HCT116 (cell line): ENCODE measurements at regions not wholly inside any gene's neighbourhood (a gene's known extent, or its start where the extent isn't known, plus 50 kb on each side); places are given as distances from the start of the nearest gene placed in this dataset.

ENCODE experiments used
- ATAC-seq: fragments of 200-7000 bp; cut with Tn5 transposase; 2 replicates; pipeline ENCODE4 v1.9.1; 2020; ENCODE audit warnings: mild to moderate bottlenecking, moderate library complexity
- BruUV-seq: library from RNA; stranded (reverse); fragments of 400-500 nt; replicated peaks from 2 replicates; lab custom pipeline; 2021; lab: Mats Ljungman, UMichigan
- CTCF ChIA-PET: fragments of 300-600 bp; sonication (Branson Sonifier 250); formaldehyde crosslinking; loops from one replicate; lab custom pipeline; 2021; ENCODE audit warnings: antibody characterized with exemption; lab: Charles Lee
- POLR2A ChIA-PET: fragments of 300-600, 350-600 bp; sonication (Branson Sonifier 250); formaldehyde crosslinking; loops from one replicate; lab custom pipeline; 2021; ENCODE audit warnings: antibody characterized with exemption; lab: Charles Lee
- RAD21 ChIA-PET, 2 experiments: fragments of 300-600 bp; sonication (Branson Sonifier 250); formaldehyde crosslinking; loops; one replicate each; lab custom pipeline; 2023; ENCODE audit warnings: low total read pairs in 2 of 2; ENCODE audit not compliant: uncharacterized antibody in 2 of 2, unreplicated experiment in 2 of 2, low non-redundant PET in 1 of 2; lab: Charles Lee
- DNase-seq: peaks from one replicate; pipeline ENCODE4 v3.0.0-alpha.2; 2010; ENCODE audit warnings: low read depth, low spot score
- H2AFZ ChIP-seq: fragments of 200-600 bp; shearing (Covaris generic), sonication (generic); 2 replicates; pipeline ENCODE4 v1.6.1; 2017; ENCODE audit warnings: low read depth, mixed run types, mixed read lengths, antibody characterized with exemption, low read length; ENCODE audit not compliant: poor library complexity, severe bottlenecking
- H3K27ac ChIP-seq: 2 replicates; pipeline ENCODE4 v1.5.1; 2012; ENCODE audit warnings: low read depth, low read length
- H3K27me3 ChIP-seq: fragments of 200-600 bp; sonication (generic); 2 replicates; pipeline ENCODE4 v1.6.1; 2016; ENCODE audit warnings: mixed run types, low read length, mixed read lengths; ENCODE audit not compliant: insufficient read depth
- H3K36me3 ChIP-seq, 2 experiments: fragments of 200-500 bp in 1 of 2; fragments of 200-600 bp in 1 of 2; sonication (Bioruptor generic) in 1 of 2; sonication (generic) in 1 of 2; 2 replicates each; pipeline versions ENCODE4 v1.5.1 to v1.6.1; 2014 to 2016; ENCODE audit warnings: low read length in 2 of 2, inconsistent platforms in 1 of 2, mixed read lengths in 1 of 2, mixed run types in 1 of 2; ENCODE audit not compliant: insufficient read depth in 2 of 2, control insufficient read depth in 1 of 2
- H3K4me1 ChIP-seq, 2 experiments: fragments of 200-600 bp in 1 of 2; sonication (generic) in 1 of 2; 2 replicates each; pipeline versions ENCODE4 v1.5.1 to v1.6.1; 2012 to 2017; ENCODE audit warnings: low read length in 2 of 2, inconsistent platforms in 1 of 2, mild to moderate bottlenecking in 1 of 2, mixed read lengths in 1 of 2, mixed run types in 1 of 2, moderate library complexity in 1 of 2; ENCODE audit not compliant: insufficient read depth in 2 of 2, control insufficient read depth in 1 of 2
- H3K4me2 ChIP-seq: fragments of 200-600 bp; sonication (generic); 2 replicates; pipeline ENCODE4 v1.6.1; 2017; ENCODE audit warnings: mixed run types, low read length, mixed read lengths
- H3K4me3 ChIP-seq, 2 experiments: fragments of 200-600 bp in 1 of 2; sonication (generic) in 1 of 2; replicated peaks in 1 of 2; 2 replicates each; pipeline ENCODE4 v1.5.1; 2011 to 2016; ENCODE audit warnings: low read length in 2 of 2, control low read depth in 1 of 2, low read depth in 1 of 2, mild to moderate bottlenecking in 1 of 2, mixed read lengths in 1 of 2, mixed run types in 1 of 2
- H3K79me2 ChIP-seq: fragments of 200-600 bp; sonication (generic); 2 replicates; pipeline ENCODE4 v1.6.1; 2017; ENCODE audit warnings: mild to moderate bottlenecking, mixed run types, low read length, moderate library complexity, mixed read lengths; ENCODE audit not compliant: insufficient read depth
- H3K9ac ChIP-seq: fragments of 200-600 bp; sonication (generic); 2 replicates; pipeline ENCODE4 v1.6.1; 2016; ENCODE audit warnings: low read length, mixed read lengths
- H3K9me2 ChIP-seq: fragments of 200-600 bp; sonication (generic), shearing (Covaris generic); 2 replicates; pipeline ENCODE4 v1.6.1; 2017; ENCODE audit warnings: mixed run types, mild to moderate bottlenecking, moderate library complexity; ENCODE audit not compliant: insufficient read depth
- H3K9me3 ChIP-seq, 2 experiments: fragments of 200-500 bp in 1 of 2; fragments of 200-600 bp in 1 of 2; sonication (Bioruptor generic) in 1 of 2; sonication (generic) in 1 of 2; 2 replicates each; pipeline ENCODE4 v1.6.1; 2014 to 2017; ENCODE audit warnings: low read length in 2 of 2, mixed read lengths in 2 of 2, inconsistent platforms in 1 of 2, low read depth in 1 of 2, mild to moderate bottlenecking in 1 of 2, mixed run types in 1 of 2, moderate library complexity in 1 of 2; ENCODE audit not compliant: control insufficient read depth in 1 of 2, insufficient read depth in 1 of 2
- H4K20me1 ChIP-seq: fragments of 200-600 bp; sonication (generic), shearing (Covaris generic); 2 replicates; pipeline ENCODE4 v1.6.1; 2017; ENCODE audit warnings: mixed run types, mild to moderate bottlenecking, moderate library complexity; ENCODE audit not compliant: insufficient read depth
- CBX3 ChIP-seq: IDR thresholded peaks from 2 replicates; pipeline ENCODE4 v1.6.1; 2012; ENCODE audit warnings: low read depth
- MAX ChIP-seq: IDR thresholded peaks from 2 replicates; pipeline ENCODE4 v1.6.1; 2012
- SP1 ChIP-seq: IDR thresholded peaks from 2 replicates; pipeline ENCODE4 v1.6.1; 2012; ENCODE audit warnings: low read depth
- TCF7L2 ChIP-seq: IDR thresholded peaks from 2 replicates; pipeline ENCODE4 v1.7.0; 2011; ENCODE audit warnings: borderline replicate concordance, inconsistent platforms; ENCODE audit not compliant: insufficient read depth, insufficient read length; ENCODE audit errors: extremely low read depth
- ZFX ChIP-seq: fragments of 450-650 bp; IDR thresholded peaks from 2 replicates; pipeline ENCODE4 v1.6.1; 2017
- intact Hi-C: fragments of 100-400 bp; cut with micrococcal nuclease; formaldehyde crosslinking; loops from 2 replicates; pipeline ENCODE4 v1.10.0; 2022
- TF ChIP-seq, protein P1 (sequence below): IDR thresholded peaks from 2 replicates; pipeline ENCODE4 v1.6.1; 2012; ENCODE audit warnings: low read depth
- TF ChIP-seq, protein P2 (sequence below): IDR thresholded peaks from 2 replicates; pipeline ENCODE4 v1.6.1; 2012

DNA sequence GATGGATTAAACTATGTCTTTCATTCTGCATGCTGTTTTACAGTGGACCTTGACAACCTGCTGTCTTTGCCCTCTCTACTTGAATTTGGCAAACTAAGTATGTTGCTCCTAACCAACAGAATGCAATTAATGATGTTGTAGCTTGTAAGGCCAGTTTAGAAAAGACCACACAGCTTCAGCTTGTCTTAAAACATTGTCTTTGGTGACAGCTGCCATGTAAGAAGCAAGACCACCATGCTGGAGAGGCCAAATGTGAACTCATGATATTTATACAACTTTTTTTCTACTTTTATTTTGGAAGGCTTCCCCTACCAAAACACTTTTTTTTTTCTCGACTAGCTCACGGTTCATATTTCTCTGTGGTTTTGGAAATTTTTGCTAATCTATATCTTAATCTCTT is 278.0 kb upstream of the GNPDA2 start (continued):
- TF ChIP-seq, protein P1, sequence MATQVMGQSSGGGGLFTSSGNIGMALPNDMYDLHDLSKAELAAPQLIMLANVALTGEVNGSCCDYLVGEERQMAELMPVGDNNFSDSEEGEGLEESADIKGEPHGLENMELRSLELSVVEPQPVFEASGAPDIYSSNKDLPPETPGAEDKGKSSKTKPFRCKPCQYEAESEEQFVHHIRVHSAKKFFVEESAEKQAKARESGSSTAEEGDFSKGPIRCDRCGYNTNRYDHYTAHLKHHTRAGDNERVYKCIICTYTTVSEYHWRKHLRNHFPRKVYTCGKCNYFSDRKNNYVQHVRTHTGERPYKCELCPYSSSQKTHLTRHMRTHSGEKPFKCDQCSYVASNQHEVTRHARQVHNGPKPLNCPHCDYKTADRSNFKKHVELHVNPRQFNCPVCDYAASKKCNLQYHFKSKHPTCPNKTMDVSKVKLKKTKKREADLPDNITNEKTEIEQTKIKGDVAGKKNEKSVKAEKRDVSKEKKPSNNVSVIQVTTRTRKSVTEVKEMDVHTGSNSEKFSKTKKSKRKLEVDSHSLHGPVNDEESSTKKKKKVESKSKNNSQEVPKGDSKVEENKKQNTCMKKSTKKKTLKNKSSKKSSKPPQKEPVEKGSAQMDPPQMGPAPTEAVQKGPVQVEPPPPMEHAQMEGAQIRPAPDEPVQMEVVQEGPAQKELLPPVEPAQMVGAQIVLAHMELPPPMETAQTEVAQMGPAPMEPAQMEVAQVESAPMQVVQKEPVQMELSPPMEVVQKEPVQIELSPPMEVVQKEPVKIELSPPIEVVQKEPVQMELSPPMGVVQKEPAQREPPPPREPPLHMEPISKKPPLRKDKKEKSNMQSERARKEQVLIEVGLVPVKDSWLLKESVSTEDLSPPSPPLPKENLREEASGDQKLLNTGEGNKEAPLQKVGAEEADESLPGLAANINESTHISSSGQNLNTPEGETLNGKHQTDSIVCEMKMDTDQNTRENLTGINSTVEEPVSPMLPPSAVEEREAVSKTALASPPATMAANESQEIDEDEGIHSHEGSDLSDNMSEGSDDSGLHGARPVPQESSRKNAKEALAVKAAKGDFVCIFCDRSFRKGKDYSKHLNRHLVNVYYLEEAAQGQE: no peak
- no peak for TF ChIP-seq CBX3

GRCh38 chr4:44996276-44996845 is 270.0 kb upstream of the GNPDA2 start:
- H4K20me1 ChIP-seq: no peaks in the 10 kb centered on the region
- no peak for DNase-seq
- intact Hi-C loops: no loop called here
- H3K79me2 ChIP-seq: no peaks in the 10 kb centered on the region
- H3K27ac ChIP-seq: no peak overlapping the region
- ATAC-seq: no peak
- H3K36me3 ChIP-seq: no peaks in the 10 kb centered on the region
- H3K9ac ChIP-seq: no peak overlapping the region
- no peaks in the 10 kb centered on the region for H3K9me2 ChIP-seq
- H3K4me3 ChIP-seq: no peak overlapping the region
- H3K4me2 ChIP-seq: no peak overlapping the region
- ChIA-PET RAD21 (no interaction called here), POLR2A (no interaction called here), CTCF (no interaction called here)
- H3K9me3 ChIP-seq: peaks cover 0 to 18% of the 10 kb centered on the region in 2 experiments; a peak in 2 of 4 replicates
- H3K4me1 ChIP-seq: no peaks in the 10 kb centered on the region
- BruUV-seq: no TSS peak
- H3K27me3 ChIP-seq: no peaks in the 10 kb centered on the region
- TF ChIP-seq SP1: no peak
- TF ChIP-seq ZFX: no peak
- no peak for TF ChIP-seq MAX
- TF ChIP-seq TCF7L2: no peak
- TF ChIP-seq, protein P2, sequence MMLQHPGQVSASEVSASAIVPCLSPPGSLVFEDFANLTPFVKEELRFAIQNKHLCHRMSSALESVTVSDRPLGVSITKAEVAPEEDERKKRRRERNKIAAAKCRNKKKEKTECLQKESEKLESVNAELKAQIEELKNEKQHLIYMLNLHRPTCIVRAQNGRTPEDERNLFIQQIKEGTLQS: no peak
- no peak overlapping the region for H2AFZ ChIP-seq
